K562 (cell line): ENCODE measurements at regions not wholly inside any gene's neighbourhood (a gene's known extent, or its start where the extent isn't known, plus 50 kb on each side); places are given as distances from the start of the nearest gene placed in this dataset.

ENCODE experiments used
- CBX8 ChIP-seq: fragments of 200-600 bp; sonication (generic); IDR thresholded peaks from 2 replicates; pipeline ENCODE4 v1.6.1; 2012; ENCODE audit warnings: borderline replicate concordance, mixed run types, low read depth, mild to moderate bottlenecking, moderate library complexity, mixed read lengths, low read length, control low read depth, inconsistent platforms; ENCODE audit not compliant: poor library complexity, severe bottlenecking; ENCODE audit errors: extremely low read depth
- KLF10 ChIP-seq: fragments of 250-450 bp; sonication (Bioruptor Pico); IDR thresholded peaks from 2 replicates; pipeline ENCODE4 v1.6.1; 2021; ENCODE audit warnings: matching md5 sums
- L3MBTL2 ChIP-seq: fragments of 450-650 bp; IDR thresholded peaks from 2 replicates; pipeline ENCODE4 v1.6.1; 2016; ENCODE audit warnings: mild to moderate bottlenecking, moderate library complexity
- NR2C2 ChIP-seq, 2 experiments: fragments of 200-800 bp in 1 of 2; sonication (Bioruptor generic) in 1 of 2; sonication (generic) in 1 of 2; formaldehyde crosslinking in 1 of 2; IDR thresholded peaks; 2 replicates each; pipeline versions ENCODE4 v1.6.1 to v1.8.0; 2016 to 2022; ENCODE audit warnings: mild to moderate bottlenecking in 1 of 2, missing compliant biosample characterization in 1 of 2, missing genetic modification characterization in 1 of 2, missing genetic modification reagents in 1 of 2
- POLR2A ChIP-seq: fragments of 450-650 bp; conservative IDR thresholded peaks from 2 replicates; pipeline ENCODE4 v1.6.1; 2016
- RAD51 ChIP-seq: fragments of 450-650 bp; IDR thresholded peaks from 2 replicates; pipeline ENCODE4 v1.7.1; 2016; ENCODE audit warnings: low read depth, mild to moderate bottlenecking, borderline replicate concordance
- RBFOX2 ChIP-seq: fragments of 200-400 bp; formaldehyde crosslinking; IDR thresholded peaks from 2 replicates; pipeline ENCODE4 v1.6.1; 2017; ENCODE audit warnings: low read depth, mild to moderate bottlenecking, low read length, moderate library complexity
- SREBF1 ChIP-seq: fragments of 150-350 bp; IDR thresholded peaks from 2 replicates; pipeline ENCODE4 v1.6.1; 2014; ENCODE audit warnings: antibody characterized with exemption, low read depth, low read length, borderline replicate concordance
- SRSF7 ChIP-seq: fragments of 200-400 bp; formaldehyde crosslinking; optimal IDR thresholded peaks from 2 replicates; pipeline ENCODE3; 2017; ENCODE audit warnings: mild to moderate bottlenecking, low read depth, low read length
- ZNF274 ChIP-seq: IDR thresholded peaks from 2 replicates; pipeline ENCODE4 v1.6.1; 2011; ENCODE audit warnings: low read depth, mild to moderate bottlenecking, low read length, moderate library complexity, borderline replicate concordance
- ZNF408 ChIP-seq: fragments of 250-450 bp; sonication (Bioruptor Pico); IDR thresholded peaks from 2 replicates; pipeline ENCODE4 v1.4.0; 2020; ENCODE audit warnings: low read depth, mild to moderate bottlenecking, moderate library complexity
- TF ChIP-seq, protein P1 (sequence below): fragments of 250-450 bp; sonication (Bioruptor Pico); IDR thresholded peaks from 2 replicates; pipeline ENCODE4 v1.9.0; 2021; ENCODE audit warnings: mild to moderate bottlenecking, inconsistent platforms
- TF ChIP-seq, protein P2 (sequence below), 3 experiments: IDR thresholded peaks in 2 of 3; conservative IDR thresholded peaks in 1 of 3; 2 replicates each; pipeline ENCODE4 v1.5.1; 2011 to 2012; ENCODE audit warnings: low read length in 3 of 3, mild to moderate bottlenecking in 3 of 3, control low read depth in 2 of 3, improper control_type of control experiment in 1 of 3, inconsistent platforms in 1 of 3, low read depth in 1 of 3, mixed read lengths in 1 of 3, moderate library complexity in 1 of 3; ENCODE audit not compliant: insufficient read depth in 2 of 3

DNA sequence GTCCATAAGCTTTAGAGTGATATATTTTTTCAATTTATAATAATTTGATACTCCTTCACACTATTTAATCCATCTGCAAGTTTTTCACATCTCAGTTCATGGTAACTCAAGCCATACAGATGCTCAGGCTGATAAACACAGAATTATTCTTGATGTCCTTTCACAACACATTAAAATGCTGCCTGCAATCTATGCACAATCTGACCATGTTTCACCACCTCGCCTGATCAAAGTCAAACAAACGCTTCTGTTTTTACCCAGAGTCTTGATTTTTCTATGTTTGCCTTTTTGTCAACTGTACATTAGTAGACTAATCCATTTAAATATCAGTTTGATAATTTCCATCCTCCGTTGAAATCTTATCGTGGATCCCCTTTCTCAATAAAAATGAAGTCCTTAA, 833.8 kb upstream of the KCND2 start:
- no peak for TF ChIP-seq L3MBTL2
- no peak for TF ChIP-seq KLF10 (CRISPR knock-in tag)
- TF ChIP-seq, protein P1, sequence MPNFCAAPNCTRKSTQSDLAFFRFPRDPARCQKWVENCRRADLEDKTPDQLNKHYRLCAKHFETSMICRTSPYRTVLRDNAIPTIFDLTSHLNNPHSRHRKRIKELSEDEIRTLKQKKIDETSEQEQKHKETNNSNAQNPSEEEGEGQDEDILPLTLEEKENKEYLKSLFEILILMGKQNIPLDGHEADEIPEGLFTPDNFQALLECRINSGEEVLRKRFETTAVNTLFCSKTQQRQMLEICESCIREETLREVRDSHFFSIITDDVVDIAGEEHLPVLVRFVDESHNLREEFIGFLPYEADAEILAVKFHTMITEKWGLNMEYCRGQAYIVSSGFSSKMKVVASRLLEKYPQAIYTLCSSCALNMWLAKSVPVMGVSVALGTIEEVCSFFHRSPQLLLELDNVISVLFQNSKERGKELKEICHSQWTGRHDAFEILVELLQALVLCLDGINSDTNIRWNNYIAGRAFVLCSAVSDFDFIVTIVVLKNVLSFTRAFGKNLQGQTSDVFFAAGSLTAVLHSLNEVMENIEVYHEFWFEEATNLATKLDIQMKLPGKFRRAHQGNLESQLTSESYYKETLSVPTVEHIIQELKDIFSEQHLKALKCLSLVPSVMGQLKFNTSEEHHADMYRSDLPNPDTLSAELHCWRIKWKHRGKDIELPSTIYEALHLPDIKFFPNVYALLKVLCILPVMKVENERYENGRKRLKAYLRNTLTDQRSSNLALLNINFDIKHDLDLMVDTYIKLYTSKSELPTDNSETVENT (CRISPR knock-in tag) = no peak
- TF ChIP-seq ZNF408 = no peak
- TF ChIP-seq RBFOX2 = no peak
- TF ChIP-seq SREBF1 = no peak
- TF ChIP-seq ZNF274 = no peak
- no peak for TF ChIP-seq SRSF7
- no peak for TF ChIP-seq POLR2A
- TF ChIP-seq CBX8 = no peak
- TF ChIP-seq RAD51 = no peak
- no peak for TF ChIP-seq NR2C2 (CRISPR knock-in tag; IDR thresholded peaks at IDR 0.05)
- TF ChIP-seq NR2C2 (tag; IDR thresholded peaks at IDR 0.05) = no peak
- TF ChIP-seq, protein P2, sequence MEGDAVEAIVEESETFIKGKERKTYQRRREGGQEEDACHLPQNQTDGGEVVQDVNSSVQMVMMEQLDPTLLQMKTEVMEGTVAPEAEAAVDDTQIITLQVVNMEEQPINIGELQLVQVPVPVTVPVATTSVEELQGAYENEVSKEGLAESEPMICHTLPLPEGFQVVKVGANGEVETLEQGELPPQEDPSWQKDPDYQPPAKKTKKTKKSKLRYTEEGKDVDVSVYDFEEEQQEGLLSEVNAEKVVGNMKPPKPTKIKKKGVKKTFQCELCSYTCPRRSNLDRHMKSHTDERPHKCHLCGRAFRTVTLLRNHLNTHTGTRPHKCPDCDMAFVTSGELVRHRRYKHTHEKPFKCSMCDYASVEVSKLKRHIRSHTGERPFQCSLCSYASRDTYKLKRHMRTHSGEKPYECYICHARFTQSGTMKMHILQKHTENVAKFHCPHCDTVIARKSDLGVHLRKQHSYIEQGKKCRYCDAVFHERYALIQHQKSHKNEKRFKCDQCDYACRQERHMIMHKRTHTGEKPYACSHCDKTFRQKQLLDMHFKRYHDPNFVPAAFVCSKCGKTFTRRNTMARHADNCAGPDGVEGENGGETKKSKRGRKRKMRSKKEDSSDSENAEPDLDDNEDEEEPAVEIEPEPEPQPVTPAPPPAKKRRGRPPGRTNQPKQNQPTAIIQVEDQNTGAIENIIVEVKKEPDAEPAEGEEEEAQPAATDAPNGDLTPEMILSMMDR (IDR thresholded peaks at IDR 0.05 in 2 of 3, conservative IDR thresholded peaks at IDR 0.05 in 1 of 3; ENCODE audit: insufficient read depth in 2 of 3, low read depth in 1 of 3, low read length in 3 of 3) = no peak
